A549 (cell line): ENCODE measurements at regions not wholly inside any gene's neighbourhood (a gene's known extent, or its start where the extent isn't known, plus 50 kb on each side); places are given as distances from the start of the nearest gene placed in this dataset.

Experiments
- ATAC-seq, 2 experiments: fragments of 200-7000 bp in 1 of 2; fragments of >200 bp in 1 of 2; cut with Nextera tagmentation in 1 of 2; cut with Tn5 transposase in 1 of 2; 3 replicates each; pipeline versions ENCODE4 v1.8.0 to v1.9.1; 2018 to 2020; ENCODE audit warnings: mild to moderate bottlenecking in 1 of 2, moderate library complexity in 1 of 2
- CTCF ChIA-PET: fragments of 300-600 bp; sonication (Branson Sonifier 250); formaldehyde crosslinking; extraction: SDS; loops from one replicate; lab custom pipeline; 2021; ENCODE audit warnings: antibody characterized with exemption, inconsistent platforms; lab: Yijun Ruan, JAX
- POLR2A ChIA-PET: fragments of 350-600 bp; formaldehyde crosslinking; extraction: SDS; loops from one replicate; lab custom pipeline; 2021; ENCODE audit warnings: antibody characterized with exemption, inconsistent platforms; lab: Yijun Ruan, JAX
- DNase-seq, 2 experiments: peaks; one replicate each; pipeline versions ENCODE4 v3.0.0 to v3.0.0-alpha.2; 2011 to 2016; ENCODE audit warnings: low read depth in 1 of 2, low spot score in 1 of 2
- FAIRE-seq: peaks from 2 replicates; lab custom pipeline; 2011; peaks lifted over from hg19 to GRCh38; lab: Jason Lieb, UNC
- H3K27ac ChIP-seq, 2 experiments: fragments of >200 bp; sonication (Bioruptor Twin); formaldehyde crosslinking; 3 replicates each; pipeline ENCODE4 v1.5.1; 2016 to 2017
- H3K4me1 ChIP-seq: fragments of >200 bp; sonication (Bioruptor Twin); formaldehyde crosslinking; 3 replicates; pipeline ENCODE4 v1.6.1; 2016
- H3K4me2 ChIP-seq: fragments of >200 bp; sonication (Bioruptor Twin); formaldehyde crosslinking; 3 replicates; pipeline ENCODE4 v1.6.1; 2016
- H3K4me3 ChIP-seq: fragments of >200 bp; sonication (Bioruptor Twin); formaldehyde crosslinking; 3 replicates; pipeline ENCODE4 v1.5.1; 2016
- H3K9me3 ChIP-seq: fragments of >200 bp; sonication (Bioruptor Twin); formaldehyde crosslinking; 3 replicates; pipeline ENCODE4 v1.6.1; 2016
- CHD2 ChIP-seq: fragments of 150-350 bp; IDR thresholded peaks from 2 replicates; pipeline ENCODE4 v1.6.1; 2014; ENCODE audit warnings: low read length; ENCODE audit not compliant: partially characterized antibody
- EHF ChIP-seq: fragments of 250-450 bp; sonication (Bioruptor Pico); IDR thresholded peaks from 2 replicates; pipeline ENCODE4 v1.5.0; 2020; ENCODE audit warnings: mild to moderate bottlenecking
- EHMT2 ChIP-seq: fragments of 200-600 bp; sonication (generic); IDR thresholded peaks from 2 replicates; pipeline ENCODE4 v1.6.1; 2016; ENCODE audit warnings: antibody characterized with exemption, low read depth, mild to moderate bottlenecking, moderate library complexity
- FOXS1 ChIP-seq: fragments of 250-450 bp; sonication (Bioruptor Pico); IDR thresholded peaks from 2 replicates; pipeline ENCODE4 v1.5.0; 2020; ENCODE audit warnings: mild to moderate bottlenecking, moderate library complexity
- HDAC2 ChIP-seq: fragments of 200-600 bp; sonication (generic); IDR thresholded peaks from 2 replicates; pipeline ENCODE4 v1.6.1; 2016
- HOXA7 ChIP-seq: fragments of 250-450 bp; sonication (Bioruptor Pico); IDR thresholded peaks from 2 replicates; pipeline ENCODE4 v1.5.0; 2020; ENCODE audit warnings: mild to moderate bottlenecking, moderate library complexity
- HOXB5 ChIP-seq: fragments of 250-450 bp; sonication (Bioruptor Pico); IDR thresholded peaks from 2 replicates; pipeline ENCODE4 v1.5.0; 2020; ENCODE audit warnings: mild to moderate bottlenecking, moderate library complexity
- JUN ChIP-seq, 2 experiments: fragments of >200 bp; sonication (Bioruptor Twin); formaldehyde crosslinking; IDR thresholded peaks; 2 replicates in 1 of 2; 3 replicates in 1 of 2; pipeline ENCODE4 v1.6.1; 2016 to 2017
- JUNB ChIP-seq: fragments of >200 bp; sonication (Bioruptor Twin); formaldehyde crosslinking; IDR thresholded peaks from 2 replicates; pipeline ENCODE4 v1.6.1; 2016
- KDM1A ChIP-seq: fragments of 200-600 bp; sonication (generic); IDR thresholded peaks from 2 replicates; pipeline ENCODE4 v1.6.1; 2016; ENCODE audit warnings: low read depth, mild to moderate bottlenecking
- KDM5A ChIP-seq: fragments of 200-600 bp; sonication (generic); IDR thresholded peaks from 2 replicates; pipeline ENCODE4 v1.6.1; 2016; ENCODE audit warnings: antibody characterized with exemption, mild to moderate bottlenecking
- MYC ChIP-seq: IDR thresholded peaks from 2 replicates; pipeline ENCODE4 v1.6.1; 2012; ENCODE audit warnings: mild to moderate bottlenecking, inconsistent platforms, low read length, improper control_type of control experiment, borderline replicate concordance
- NFE2L2 ChIP-seq: fragments of 150-350 bp; conservative IDR thresholded peaks from 2 replicates; pipeline ENCODE4 v1.6.1; 2014; ENCODE audit warnings: low read length
- NPAS2 ChIP-seq: fragments of 250-450 bp; sonication (Bioruptor Pico); IDR thresholded peaks from 2 replicates; pipeline ENCODE4 v1.8.0; 2022; ENCODE audit warnings: mild to moderate bottlenecking, moderate library complexity, borderline replicate concordance
- NR3C1 ChIP-seq: fragments of >200 bp; sonication (Bioruptor Twin); formaldehyde crosslinking; IDR thresholded peaks from 3 replicates; pipeline ENCODE4 v1.6.1; 2017
- POLR2A ChIP-seq: IDR thresholded peaks from 2 replicates; pipeline ENCODE4 v1.6.1; 2012; ENCODE audit warnings: mild to moderate bottlenecking, low read length
- RAD21 ChIP-seq, 2 experiments: fragments of >200 bp in 1 of 2; sonication (Bioruptor Twin) in 1 of 2; formaldehyde crosslinking in 1 of 2; IDR thresholded peaks in 1 of 2; conservative IDR thresholded peaks in 1 of 2; 2 replicates in 1 of 2; 3 replicates in 1 of 2; pipeline ENCODE4 v1.6.1; 2012 to 2018; ENCODE audit warnings: inconsistent platforms in 1 of 2
- RARB ChIP-seq: fragments of 250-450 bp; sonication (Bioruptor Pico); IDR thresholded peaks from 2 replicates; pipeline ENCODE4 v1.8.0; 2021; ENCODE audit warnings: mild to moderate bottlenecking, moderate library complexity
- SMC3 ChIP-seq: fragments of >200 bp; sonication (Bioruptor Twin); formaldehyde crosslinking; IDR thresholded peaks from 3 replicates; pipeline ENCODE4 v1.6.1; 2018; ENCODE audit warnings: inconsistent platforms
- TFCP2L1 ChIP-seq: fragments of 250-450 bp; sonication (Bioruptor Pico); IDR thresholded peaks from 2 replicates; pipeline ENCODE4 v1.5.0; 2021; ENCODE audit warnings: mild to moderate bottlenecking
- ZC3H11A ChIP-seq: fragments of 450-650 bp; IDR thresholded peaks from 2 replicates; pipeline ENCODE4 v1.6.1; 2014; ENCODE audit warnings: antibody characterized with exemption, mild to moderate bottlenecking
- ZFP36 ChIP-seq: fragments of 450-650 bp; IDR thresholded peaks from 2 replicates; pipeline ENCODE4 v1.6.1; 2014; ENCODE audit warnings: borderline replicate concordance; ENCODE audit not compliant: partially characterized antibody
- ZSCAN20 ChIP-seq: fragments of 250-450 bp; sonication (Bioruptor Pico); IDR thresholded peaks from 2 replicates; pipeline ENCODE4 v1.8.0; 2022; ENCODE audit warnings: mild to moderate bottlenecking, moderate library complexity
- WGBS: methylation state at CpG from one replicate; pipeline ENCODE4 v1.1.6; 2017; ENCODE audit errors: missing lambda C conversion rate; 5-methylcytosine and 5-hydroxymethylcytosine counted together
- TF ChIP-seq, protein P1 (sequence below): IDR thresholded peaks from 2 replicates; pipeline ENCODE4 v1.6.1; 2012
- TF ChIP-seq, protein P2 (sequence below): fragments of >200 bp; sonication (Bioruptor Twin); formaldehyde crosslinking; IDR thresholded peaks from 2 replicates; pipeline ENCODE4 v1.6.1; 2016
- TF ChIP-seq, protein P3 (sequence below): fragments of 200-600 bp; sonication (generic); IDR thresholded peaks from 2 replicates; pipeline ENCODE4 v1.6.1; 2016; ENCODE audit warnings: antibody characterized with exemption, mild to moderate bottlenecking, moderate library complexity

DNA sequence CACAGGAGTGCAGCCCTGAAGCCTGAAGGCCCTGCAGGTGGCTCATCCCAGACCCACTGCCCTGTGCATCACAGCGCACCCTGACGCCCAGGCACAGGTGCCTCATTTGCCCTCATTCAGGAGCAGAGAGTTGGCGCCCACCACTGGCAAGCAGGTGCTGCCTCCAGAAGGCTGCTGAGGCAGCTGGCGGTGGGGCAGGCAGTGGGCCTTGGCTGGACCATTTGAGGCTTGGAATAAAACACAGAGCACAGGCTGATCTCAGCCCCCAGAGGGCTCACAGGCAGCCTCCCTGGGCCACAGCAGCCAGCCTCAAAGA, 1151.9 kb downstream of the BRD1 start:
- no peak for ATAC-seq
- Histone ChIP-seq H3K4me3 (no peak overlapping the region), H3K9me3 (no peaks in the 10 kb centered on the region), H3K27ac (no peak overlapping the region), H3K4me1 (no peaks in the 10 kb centered on the region), H3K4me2 (no peak overlapping the region)
- TF ChIP-seq JUNB (no peak), HOXB5 (CRISPR knock-in tag) (no peak), KDM5A (no peak), SMC3 (no peak), ZC3H11A (no peak), TFCP2L1 (CRISPR knock-in tag) (no peak), JUN (IDR thresholded peaks at IDR 0.05) (no peak)
- DNase-seq, result no peak
- ChIA-PET CTCF (no interaction called here), POLR2A (no interaction called here)
- no peak for FAIRE-seq
- WGBS, result 100% methylated on average over 2 of the region's 4 CpGs

DNA sequence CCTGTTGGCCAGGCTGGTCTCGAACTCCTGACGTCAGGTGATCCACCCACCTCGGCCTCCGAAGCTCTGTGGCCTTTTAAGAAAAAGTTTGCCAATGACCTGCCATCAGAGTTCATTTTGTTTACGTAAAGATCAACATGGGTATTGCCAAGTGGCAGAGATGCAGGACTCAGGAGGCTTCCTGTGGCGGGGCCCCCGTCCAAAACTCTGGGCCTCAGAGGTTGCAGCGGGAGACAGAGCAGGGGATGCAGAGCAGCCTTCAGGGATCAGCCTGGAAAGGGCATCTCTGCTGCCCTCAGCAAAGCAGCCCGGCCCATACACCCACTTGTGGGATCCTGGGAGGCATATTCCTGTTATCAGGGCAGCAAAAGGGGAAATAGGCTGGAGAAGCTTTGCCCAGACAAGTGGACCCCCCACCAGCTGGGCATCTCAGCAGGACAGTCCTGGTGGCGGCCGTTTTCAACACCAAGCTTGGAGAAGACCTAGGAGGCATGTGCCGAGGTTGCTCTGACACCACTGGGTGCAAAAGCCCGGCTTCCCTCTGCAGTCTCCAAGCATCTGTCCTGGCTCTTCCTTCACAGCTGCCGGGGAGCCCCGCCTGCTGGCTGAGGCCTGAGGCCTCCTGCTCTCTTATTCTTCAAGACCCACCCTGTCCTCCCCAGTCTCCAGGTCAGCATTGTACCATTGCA, 1152.4 kb downstream of the BRD1 start:
- Histone ChIP-seq H3K4me2 (no peak overlapping the region), H3K9me3 (no peaks in the 10 kb centered on the region), H3K4me3 (no peak overlapping the region), H3K27ac (no peak overlapping the region), H3K4me1 (no peaks in the 10 kb centered on the region)
- 80% methylated on average over 12 of the region's 15 CpGs for WGBS
- ATAC-seq, result no peak
- ChIA-PET CTCF (no interaction called here), POLR2A (no interaction called here)
- no peak for TF ChIP-seq ZSCAN20 (CRISPR knock-in tag)
- no peak for TF ChIP-seq ZC3H11A
- TF ChIP-seq, protein P1, sequence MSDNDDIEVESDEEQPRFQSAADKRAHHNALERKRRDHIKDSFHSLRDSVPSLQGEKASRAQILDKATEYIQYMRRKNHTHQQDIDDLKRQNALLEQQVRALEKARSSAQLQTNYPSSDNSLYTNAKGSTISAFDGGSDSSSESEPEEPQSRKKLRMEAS, result no peak
- no peak for TF ChIP-seq HOXA7 (CRISPR knock-in tag)
- TF ChIP-seq RARB (CRISPR knock-in tag), result no peak
- no peak for TF ChIP-seq KDM1A
- TF ChIP-seq CHD2, result no peak
- TF ChIP-seq ZFP36, result no peak
- TF ChIP-seq, protein P2, sequence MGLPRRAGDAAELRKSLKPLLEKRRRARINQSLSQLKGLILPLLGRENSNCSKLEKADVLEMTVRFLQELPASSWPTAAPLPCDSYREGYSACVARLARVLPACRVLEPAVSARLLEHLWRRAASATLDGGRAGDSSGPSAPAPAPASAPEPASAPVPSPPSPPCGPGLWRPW, result no peak
- no peak for TF ChIP-seq EHF
- FAIRE-seq, result no peak
- no peak for DNase-seq

DNA sequence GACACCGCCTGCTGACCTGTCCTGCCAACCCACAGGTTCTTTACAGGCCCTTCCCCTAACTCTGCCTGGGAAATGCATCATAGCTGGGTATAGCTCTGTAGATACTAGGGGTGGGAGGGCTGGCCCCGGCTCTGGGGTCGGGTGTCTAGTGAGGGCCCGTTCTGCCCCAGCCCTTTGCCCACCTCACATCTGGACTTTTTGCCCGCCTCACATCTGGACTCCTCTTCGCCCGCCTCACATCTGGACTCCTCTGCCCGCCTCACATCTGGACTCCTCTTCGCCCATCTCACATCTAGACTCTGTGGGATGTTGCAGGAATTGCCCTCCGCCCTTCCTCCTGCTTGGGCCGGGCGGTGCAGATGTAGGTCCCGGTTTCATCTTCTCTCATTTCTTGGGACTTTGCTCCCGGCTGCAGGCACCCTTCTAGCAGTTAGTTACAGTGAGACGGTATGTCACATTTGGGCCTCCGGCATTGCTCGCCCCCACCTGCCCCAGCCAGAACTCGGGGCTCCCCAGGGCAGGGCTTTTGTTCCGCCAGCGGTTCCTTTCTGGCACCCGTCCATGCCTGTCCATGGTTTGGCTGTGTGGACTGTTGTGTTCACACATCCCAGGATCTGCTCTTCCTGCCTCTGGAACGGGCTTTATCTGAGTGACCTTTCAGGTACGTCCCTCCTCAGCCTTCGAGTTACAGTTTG, 1153.7 kb downstream of the BRD1 start:
- POLR2A ChIA-PET, result no interaction called here
- no peak overlapping the region for H3K27ac ChIP-seq
- 78% methylated on average over 20 of the region's 24 CpGs for WGBS
- H3K4me2 ChIP-seq, result no peak overlapping the region
- CTCF ChIA-PET, result no interaction called here
- no peaks in the 10 kb centered on the region for H3K4me1 ChIP-seq
- DNase-seq (no peak), FAIRE-seq (no peak), ATAC-seq (no peak)
- no peak overlapping the region for H3K4me3 ChIP-seq
- H3K9me3 ChIP-seq, result no peaks in the 10 kb centered on the region
- no peak for TF ChIP-seq RAD21 (conservative IDR thresholded peaks at IDR 0.05 in 1 of 2, IDR thresholded peaks at IDR 0.05 in 1 of 2)
- TF ChIP-seq MYC, result no peak
- TF ChIP-seq NR3C1, result no peak
- TF ChIP-seq FOXS1 (CRISPR knock-in tag), result no peak
- no peak for TF ChIP-seq KDM1A
- TF ChIP-seq NFE2L2, result no peak
- TF ChIP-seq EHF, result no peak

DNA sequence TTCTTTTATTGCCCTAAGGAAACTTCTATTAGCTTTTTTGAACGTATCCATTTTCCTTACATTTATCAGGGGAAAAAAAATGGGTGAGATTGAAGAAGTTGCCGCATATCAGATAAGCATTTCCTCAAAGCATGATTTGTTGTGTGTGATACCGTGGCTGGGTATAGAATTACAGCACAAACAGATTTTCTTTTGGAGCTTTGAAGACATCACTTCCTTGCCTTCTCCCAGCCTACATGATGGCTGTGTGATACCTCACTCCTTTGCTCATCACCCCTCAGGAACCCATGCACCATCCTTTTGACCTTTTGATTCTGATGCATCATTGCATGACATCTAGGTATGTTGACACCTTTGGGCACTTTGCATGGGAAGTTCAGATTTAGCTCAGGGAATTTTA, 1155.3 kb downstream of the BRD1 start:
- Histone ChIP-seq H3K4me2 (no peak overlapping the region), H3K9me3 (no peaks in the 10 kb centered on the region), H3K4me3 (no peak overlapping the region), H3K27ac (no peak overlapping the region), H3K4me1 (no peaks in the 10 kb centered on the region)
- FAIRE-seq (no peak), ATAC-seq (no peak), DNase-seq (no peak)
- POLR2A ChIA-PET, result no interaction called here
- CTCF ChIA-PET, result no interaction called here
- TF ChIP-seq, protein P3, sequence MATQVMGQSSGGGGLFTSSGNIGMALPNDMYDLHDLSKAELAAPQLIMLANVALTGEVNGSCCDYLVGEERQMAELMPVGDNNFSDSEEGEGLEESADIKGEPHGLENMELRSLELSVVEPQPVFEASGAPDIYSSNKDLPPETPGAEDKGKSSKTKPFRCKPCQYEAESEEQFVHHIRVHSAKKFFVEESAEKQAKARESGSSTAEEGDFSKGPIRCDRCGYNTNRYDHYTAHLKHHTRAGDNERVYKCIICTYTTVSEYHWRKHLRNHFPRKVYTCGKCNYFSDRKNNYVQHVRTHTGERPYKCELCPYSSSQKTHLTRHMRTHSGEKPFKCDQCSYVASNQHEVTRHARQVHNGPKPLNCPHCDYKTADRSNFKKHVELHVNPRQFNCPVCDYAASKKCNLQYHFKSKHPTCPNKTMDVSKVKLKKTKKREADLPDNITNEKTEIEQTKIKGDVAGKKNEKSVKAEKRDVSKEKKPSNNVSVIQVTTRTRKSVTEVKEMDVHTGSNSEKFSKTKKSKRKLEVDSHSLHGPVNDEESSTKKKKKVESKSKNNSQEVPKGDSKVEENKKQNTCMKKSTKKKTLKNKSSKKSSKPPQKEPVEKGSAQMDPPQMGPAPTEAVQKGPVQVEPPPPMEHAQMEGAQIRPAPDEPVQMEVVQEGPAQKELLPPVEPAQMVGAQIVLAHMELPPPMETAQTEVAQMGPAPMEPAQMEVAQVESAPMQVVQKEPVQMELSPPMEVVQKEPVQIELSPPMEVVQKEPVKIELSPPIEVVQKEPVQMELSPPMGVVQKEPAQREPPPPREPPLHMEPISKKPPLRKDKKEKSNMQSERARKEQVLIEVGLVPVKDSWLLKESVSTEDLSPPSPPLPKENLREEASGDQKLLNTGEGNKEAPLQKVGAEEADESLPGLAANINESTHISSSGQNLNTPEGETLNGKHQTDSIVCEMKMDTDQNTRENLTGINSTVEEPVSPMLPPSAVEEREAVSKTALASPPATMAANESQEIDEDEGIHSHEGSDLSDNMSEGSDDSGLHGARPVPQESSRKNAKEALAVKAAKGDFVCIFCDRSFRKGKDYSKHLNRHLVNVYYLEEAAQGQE, result no peak
- TF ChIP-seq ZC3H11A (no peak), HDAC2 (no peak), HOXA7 (CRISPR knock-in tag) (no peak), NFE2L2 (no peak), EHMT2 (no peak), NPAS2 (no peak), POLR2A (no peak)
- TF ChIP-seq, protein P1, result no peak
- WGBS, result 12% methylated on average over 3 of the region's 3 CpGs
